Stimulated activated CD4-positive, alpha-beta T cell treated with anti-CD3 and anti-CD28 coated beads, TNF-alpha, amount 100 ng/mL, for 4 hours (primary cell): ENCODE measurements at regions not wholly inside any gene's neighbourhood (a gene's known extent, or its start where the extent isn't known, plus 50 kb on each side); places are given as distances from the start of the nearest gene placed in this dataset.
A peak's percentile ranks its signal among the peaks of the same experiment; 100 is the strongest.

Experiments used
- DNase-seq, 3 experiments: peaks; one replicate each; pipeline ENCODE4 v3.0.0-alpha.2; 2020; ENCODE audit warnings: low read depth in 3 of 3

- no peak for DNase-seq
Observed at GRCh38 chr6:134117409-134117808, 65.0 kb upstream of the SLC2A12 start.

- DNase-seq = no peak
Observed at GRCh38 chr6:134115715-134116074, 63.3 kb upstream of the SLC2A12 start.

GRCh38 chr6:134114918-134115714 lies 62.7 kb upstream of the SLC2A12 start:
- no peak for DNase-seq

- no peak for DNase-seq
Observed at GRCh38 chr6:134114489-134114888, 62.1 kb upstream of the SLC2A12 start.

GRCh38 chr6:134111726-134112125 lies 59.3 kb upstream of the SLC2A12 start:
- DNase-seq = no peak

- DNase-seq = peak in 1 of 3 experiments; percentile 13
Observed at GRCh38 chr6:134111062-134111677, 58.7 kb upstream of the SLC2A12 start.

GRCh38 chr6:134106702-134107101 lies 54.3 kb upstream of the SLC2A12 start:
- DNase-seq = no peak

GRCh38 chr6:134105940-134106339 lies 53.5 kb upstream of the SLC2A12 start:
- no peak for DNase-seq

GRCh38 chr6:134103006-134103405 lies 50.6 kb upstream of the SLC2A12 start:
- no peak for DNase-seq
